ENCODE measurements at regions not wholly inside any gene's neighbourhood (a gene's known extent, or its start where the extent isn't known, plus 50 kb on each side); places are given as distances from the start of the nearest gene placed in this dataset.

- Mint-ChIP-seq H3K36me3 (no peaks in the 10 kb centered on the region), H3K4me1 (peaks cover 0 to 6% (median 2%) of the 10 kb centered on the region in 3 donors), H3K27ac (no peak overlapping the region), H3K9me3 (no peaks in the 10 kb centered on the region), H3K27me3 (peaks cover 17 to 41% (median 31%) of the 10 kb centered on the region in 3 donors), H3K4me3 (no peak overlapping the region)
- ATAC-seq (ENCODE audit: low read depth in 2 of 2) (no peak), DNase-seq (no peak)
Measured at GRCh38 chr10:78935697-78936407, 132.9 kb upstream of the ZMIZ1 start.

GRCh38 chr10:78936412-78937342 lies 132.1 kb upstream of the ZMIZ1 start:
- H3K27me3 Mint-ChIP-seq = peaks cover 17 to 38% (median 29%) of the 10 kb centered on the region in 3 donors
- no peak overlapping the region for H3K27ac Mint-ChIP-seq
- DNase-seq (no peak), ATAC-seq (ENCODE audit: low read depth in 2 of 2) (no peak)
- no peaks in the 10 kb centered on the region for H3K9me3 Mint-ChIP-seq
- H3K4me1 Mint-ChIP-seq = peaks cover 0 to 6% (median 2%) of the 10 kb centered on the region in 3 donors
- no peak overlapping the region for H3K4me3 Mint-ChIP-seq
- no peaks in the 10 kb centered on the region for H3K36me3 Mint-ChIP-seq

GRCh38 chr10:78937393-78937792 lies 131.4 kb upstream of the ZMIZ1 start:
- peaks cover 22 to 35% (median 30%) of the 10 kb centered on the region in 3 donors for H3K27me3 Mint-ChIP-seq
- no peak overlapping the region for H3K4me3 Mint-ChIP-seq
- ATAC-seq (ENCODE audit: low read depth in 2 of 2) (no peak), DNase-seq (no peak)
- H3K27ac Mint-ChIP-seq = no peak overlapping the region
- peaks cover 0 to 6% (median 2%) of the 10 kb centered on the region in 3 donors for H3K4me1 Mint-ChIP-seq
- peaks cover 0 to under 1% (median 0%) of the 10 kb centered on the region in 7 donors for H3K9me3 Mint-ChIP-seq
- peaks cover 0 to under 1% of the 10 kb centered on the region in 2 donors for H3K36me3 Mint-ChIP-seq

GRCh38 chr10:78937800-78938694 lies 130.7 kb upstream of the ZMIZ1 start:
- H3K27me3 Mint-ChIP-seq = peaks cover 24 to 35% (median 32%) of the 10 kb centered on the region in 3 donors
- H3K9me3 Mint-ChIP-seq = peaks cover 0 to 7% (median 4%) of the 10 kb centered on the region in 7 donors
- H3K4me3 Mint-ChIP-seq = no peak overlapping the region
- H3K36me3 Mint-ChIP-seq = peaks cover 0 to 7% of the 10 kb centered on the region in 2 donors
- DNase-seq = no peak
- no peak for ATAC-seq (ENCODE audit: low read depth in 2 of 2)
- H3K27ac Mint-ChIP-seq = no peak overlapping the region
- peaks cover 0 to 6% (median 2%) of the 10 kb centered on the region in 3 donors for H3K4me1 Mint-ChIP-seq

- ATAC-seq (ENCODE audit: low read depth in 2 of 2) (no peak), DNase-seq (no peak)
- Mint-ChIP-seq H3K27me3 (peaks cover 25 to 42% (median 38%) of the 10 kb centered on the region in 3 donors), H3K4me1 (peaks cover 0 to 6% (median 2%) of the 10 kb centered on the region in 3 donors), H3K36me3 (peaks cover 0 to 11% of the 10 kb centered on the region in 2 donors), H3K27ac (no peak overlapping the region), H3K4me3 (no peak overlapping the region), H3K9me3 (peaks cover 0 to 10% (median 5%) of the 10 kb centered on the region in 7 donors)
Measured at GRCh38 chr10:78938695-78939672, 129.8 kb upstream of the ZMIZ1 start.

GRCh38 chr10:78942091-78942501 lies 126.7 kb upstream of the ZMIZ1 start:
- DNase-seq = no peak
- Mint-ChIP-seq H3K36me3 (peaks cover 0 to 11% of the 10 kb centered on the region in 2 donors), H3K9me3 (peaks cover 0 to 10% (median 5%) of the 10 kb centered on the region in 7 donors), H3K27ac (no peak overlapping the region), H3K4me1 (peaks cover 0 to 5% (median 0%) of the 10 kb centered on the region in 3 donors), H3K27me3 (peaks cover 33 to 41% (median 36%) of the 10 kb centered on the region in 3 donors), H3K4me3 (no peak overlapping the region)
- no peak for ATAC-seq (ENCODE audit: low read depth in 2 of 2)

- H3K27me3 Mint-ChIP-seq = peaks cover 29 to 40% (median 36%) of the 10 kb centered on the region in 3 donors
- H3K27ac Mint-ChIP-seq = no peak overlapping the region
- no peak overlapping the region for H3K4me3 Mint-ChIP-seq
- no peaks in the 10 kb centered on the region for H3K4me1 Mint-ChIP-seq
- ATAC-seq (ENCODE audit: low read depth in 2 of 2) (no peak), DNase-seq (no peak)
- H3K9me3 Mint-ChIP-seq = peaks cover 0 to 10% (median 5%) of the 10 kb centered on the region in 7 donors
- H3K36me3 Mint-ChIP-seq = peaks cover 0 to 11% of the 10 kb centered on the region in 2 donors
Measured at GRCh38 chr10:78944723-78945312, 123.9 kb upstream of the ZMIZ1 start.

- DNase-seq (no peak), ATAC-seq (ENCODE audit: low read depth in 2 of 2) (no peak)
- Mint-ChIP-seq H3K4me1 (no peaks in the 10 kb centered on the region), H3K4me3 (no peak overlapping the region), H3K27ac (peak overlapping the region in 1 of 6 donors; percentile 14), H3K27me3 (peaks cover 38 to 50% (median 47%) of the 10 kb centered on the region in 3 donors), H3K36me3 (peaks cover 0 to 11% of the 10 kb centered on the region in 2 donors), H3K9me3 (peaks cover 0 to 10% (median 5%) of the 10 kb centered on the region in 7 donors)
Measured at GRCh38 chr10:78945838-78946237, 122.9 kb upstream of the ZMIZ1 start.

GRCh38 chr10:78947226-78947625 lies 121.5 kb upstream of the ZMIZ1 start:
- H3K36me3 Mint-ChIP-seq = peaks cover 0 to 11% of the 10 kb centered on the region in 2 donors
- DNase-seq (no peak), ATAC-seq (ENCODE audit: low read depth in 2 of 2) (no peak)
- H3K27me3 Mint-ChIP-seq = peaks cover 41 to 58% (median 57%) of the 10 kb centered on the region in 3 donors
- H3K27ac Mint-ChIP-seq = no peak overlapping the region
- H3K9me3 Mint-ChIP-seq = peaks cover 0 to 10% (median 5%) of the 10 kb centered on the region in 7 donors
- no peak overlapping the region for H3K4me3 Mint-ChIP-seq
- H3K4me1 Mint-ChIP-seq = no peaks in the 10 kb centered on the region

- H3K27ac Mint-ChIP-seq = no peak overlapping the region
- peaks cover 38 to 56% (median 55%) of the 10 kb centered on the region in 3 donors for H3K27me3 Mint-ChIP-seq
- ATAC-seq (ENCODE audit: low read depth in 2 of 2) = no peak
- no peak for DNase-seq
- no peak overlapping the region for H3K4me3 Mint-ChIP-seq
- H3K36me3 Mint-ChIP-seq = peaks cover 0 to 7% of the 10 kb centered on the region in 2 donors
- peaks cover 0 to 7% (median 3%) of the 10 kb centered on the region in 7 donors for H3K9me3 Mint-ChIP-seq
- H3K4me1 Mint-ChIP-seq = peaks cover 0 to 3% (median 0%) of the 10 kb centered on the region in 3 donors
Measured at GRCh38 chr10:78947733-78948132, 121.0 kb upstream of the ZMIZ1 start.

GRCh38 chr10:78948621-78949030 lies 120.1 kb upstream of the ZMIZ1 start:
- H3K27me3 Mint-ChIP-seq = peaks cover 34 to 54% (median 49%) of the 10 kb centered on the region in 3 donors
- H3K9me3 Mint-ChIP-seq = peaks cover 0 to under 1% (median 0%) of the 10 kb centered on the region in 7 donors
- peaks cover 0 to 10% (median 0%) of the 10 kb centered on the region in 3 donors for H3K4me1 Mint-ChIP-seq
- ATAC-seq (ENCODE audit: low read depth in 2 of 2) (no peak), DNase-seq (no peak)
- H3K27ac Mint-ChIP-seq = no peak overlapping the region
- no peaks in the 10 kb centered on the region for H3K36me3 Mint-ChIP-seq
- no peak overlapping the region for H3K4me3 Mint-ChIP-seq

Data from naive B cell (primary cell).